ENCODE measurements at regions not wholly inside any gene's neighbourhood (a gene's known extent, or its start where the extent isn't known, plus 50 kb on each side); places are given as distances from the start of the nearest gene placed in this dataset.
"Not testable (repeated sequence)": the region's sequence is repeated elsewhere in the genome, so short reads cannot be mapped to it uniquely, and the experiment has no call there.

GRCh38 chr6:109875973-109876372 is 102.1 kb upstream of the GPR6 start:
- no peak for DNase-seq (ENCODE audit: low spot score)

DNA sequence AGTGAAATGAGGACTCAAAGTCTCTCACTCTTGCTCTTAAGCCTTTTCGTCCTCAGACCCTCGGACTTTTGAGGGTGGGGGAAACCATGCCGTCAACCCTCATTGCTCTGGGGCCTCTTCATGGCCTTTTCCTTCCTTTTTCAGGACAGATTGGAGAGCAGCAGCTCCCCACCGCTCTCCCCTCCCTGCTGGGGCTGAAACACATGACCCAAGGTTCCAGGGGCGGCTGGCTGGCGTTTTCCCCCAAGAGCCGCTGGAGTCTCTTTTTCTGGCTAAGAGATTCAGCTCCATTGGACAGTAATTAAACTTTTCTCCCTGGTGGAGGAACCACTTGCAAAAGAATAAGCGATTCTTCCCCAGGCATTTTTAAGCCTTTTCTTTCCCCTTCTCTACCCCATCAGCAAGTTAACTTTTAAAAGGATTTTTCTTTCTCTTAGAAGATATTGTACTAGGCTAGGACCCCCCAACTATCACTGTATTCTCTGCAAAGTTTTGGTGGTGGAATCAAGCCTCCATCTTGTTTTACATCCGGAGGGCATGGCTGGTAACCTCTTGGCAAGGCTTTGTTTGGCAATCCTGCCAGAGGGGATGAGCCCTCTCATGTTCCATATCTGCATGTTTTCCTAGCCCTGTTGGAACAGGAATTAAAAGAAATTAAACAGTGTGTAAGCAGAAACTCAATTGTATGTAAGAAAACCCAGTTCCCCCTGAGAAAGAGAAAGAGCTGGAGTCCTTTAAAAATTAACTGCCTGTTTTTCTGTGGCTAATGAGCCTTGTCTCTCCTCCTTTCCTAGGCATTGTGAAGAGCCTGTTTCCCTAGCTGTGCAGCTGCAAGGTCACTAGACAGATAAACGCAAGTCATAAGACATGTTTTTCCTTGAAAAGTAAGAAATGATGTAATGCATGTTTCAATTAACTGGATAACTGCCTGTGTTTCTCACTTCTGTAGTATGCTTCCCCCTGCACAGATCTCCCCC is 100.8 kb upstream of the GPR6 start:
- no peak for DNase-seq (ENCODE audit: low spot score)

DNA sequence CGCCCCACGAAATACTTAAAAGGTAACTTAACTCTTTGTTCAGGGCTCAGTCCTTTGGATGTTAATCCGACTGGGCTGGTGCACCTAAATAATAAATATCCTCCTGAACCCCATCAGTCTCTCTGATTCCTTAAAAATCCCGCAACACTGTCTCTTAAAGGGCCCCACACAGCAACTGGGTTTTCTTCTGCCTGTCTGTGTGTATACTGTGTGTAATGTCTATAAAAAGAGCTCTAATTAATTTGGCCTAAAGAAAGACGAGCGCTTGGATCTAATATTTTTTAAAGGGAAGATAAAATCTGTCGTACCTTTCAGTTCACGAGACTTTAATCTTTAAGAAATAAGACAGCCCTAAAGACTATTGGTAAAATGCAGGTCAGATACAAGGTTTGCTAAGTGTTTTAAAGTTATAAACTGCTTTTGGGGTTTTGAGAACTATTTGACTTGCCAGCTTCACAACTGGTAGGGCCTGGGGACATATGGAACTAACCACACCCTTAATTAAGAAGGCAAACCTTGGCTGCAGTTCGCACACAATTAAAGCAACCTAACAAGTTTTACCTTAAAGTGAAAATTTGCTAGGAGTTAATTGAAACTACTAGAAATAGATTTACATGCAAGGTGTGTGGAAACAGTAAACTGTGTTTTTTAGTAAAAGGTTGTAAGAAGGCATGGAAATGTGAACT is 100.0 kb upstream of the GPR6 start:
- not testable (repeated sequence) for DNase-seq (ENCODE audit: low spot score)

DNA sequence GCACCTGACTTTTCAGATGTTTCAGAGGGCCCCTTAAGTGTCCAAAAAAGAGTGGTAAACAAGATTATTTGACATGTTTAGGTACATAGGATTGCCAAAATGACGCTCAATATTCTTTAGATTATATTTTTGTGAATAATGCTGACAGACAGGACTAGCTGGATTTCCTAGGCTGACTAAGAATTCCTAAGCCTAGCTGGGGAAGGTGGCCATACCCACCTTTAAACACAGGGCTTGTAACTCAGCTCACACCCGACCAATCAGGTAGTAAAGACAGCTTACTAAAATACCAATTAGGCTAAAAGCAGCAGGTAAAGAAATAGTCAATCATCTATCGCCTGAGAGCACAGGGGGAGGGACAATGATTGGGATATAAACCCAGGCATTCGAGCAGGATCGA is 99.0 kb upstream of the GPR6 start:
- not testable (repeated sequence) for DNase-seq (ENCODE audit: low spot score)

- DNase-seq (ENCODE audit: low spot score), result no peak
Observed at GRCh38 chr6:109879521-109879920, 98.6 kb upstream of the GPR6 start.

GRCh38 chr6:109881069-109881468 is 97.0 kb upstream of the GPR6 start:
- not testable (repeated sequence) for DNase-seq (ENCODE audit: low spot score)

DNA sequence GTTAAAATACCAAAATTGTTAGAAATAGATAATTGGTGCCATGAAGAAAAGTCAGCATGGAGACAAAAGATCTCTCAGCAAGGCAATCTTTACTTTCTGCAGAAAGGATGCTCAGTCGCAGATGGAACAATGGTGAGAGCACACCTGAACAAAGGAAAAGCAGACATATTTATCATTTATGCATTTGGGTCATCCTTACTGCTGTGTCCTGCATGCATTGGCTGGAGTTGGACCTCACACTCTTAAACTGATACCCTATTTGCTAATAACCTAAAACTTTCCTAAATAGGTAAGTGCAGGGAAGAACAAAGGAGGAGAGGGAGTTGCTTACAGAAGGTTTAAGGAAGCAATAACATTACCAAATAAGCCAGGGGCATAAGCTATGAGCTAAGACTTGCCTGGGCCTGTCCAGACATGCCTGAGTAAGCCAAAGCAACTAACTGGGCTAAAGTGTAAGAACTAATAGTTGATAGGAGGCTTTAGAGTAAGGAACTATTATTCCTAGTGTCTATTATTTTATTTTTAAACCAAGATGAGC is 96.1 kb upstream of the GPR6 start:
- not testable (repeated sequence) for DNase-seq (ENCODE audit: low spot score)

DNA sequence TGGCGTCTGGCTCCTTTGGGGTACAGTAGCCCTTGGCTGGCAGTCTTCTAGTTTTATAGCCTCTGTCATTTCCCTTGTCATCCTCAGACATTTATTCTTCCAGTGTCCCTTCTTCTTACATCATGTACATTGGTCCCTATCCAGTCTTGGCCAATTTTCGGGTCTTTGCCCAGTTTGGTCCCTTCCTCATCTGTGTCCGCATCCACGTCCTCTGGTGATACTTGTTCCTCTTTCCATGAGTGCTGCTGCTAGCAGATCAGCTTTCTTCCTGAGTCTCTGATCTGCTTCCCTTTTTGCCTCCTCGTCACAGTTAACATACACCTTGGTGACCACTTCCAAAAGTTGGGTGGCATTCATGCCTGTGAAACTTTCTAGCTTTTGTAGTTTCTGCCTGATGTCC is 86.2 kb upstream of the GPR6 start:
- DNase-seq (ENCODE audit: low spot score), result peak; percentile 54

GRCh38 chr6:109892451-109893435 is 85.4 kb upstream of the GPR6 start:
- no peak for DNase-seq (ENCODE audit: low spot score)

GRCh38 chr6:109893606-109894005 is 84.5 kb upstream of the GPR6 start:
- no peak for DNase-seq (ENCODE audit: low spot score)

GRCh38 chr6:109894181-109894580 is 83.9 kb upstream of the GPR6 start:
- DNase-seq (ENCODE audit: low spot score), result peak; percentile 8

- DNase-seq (ENCODE audit: low spot score), result no peak
Observed at GRCh38 chr6:109896341-109896740, 81.8 kb upstream of the GPR6 start.

DNA sequence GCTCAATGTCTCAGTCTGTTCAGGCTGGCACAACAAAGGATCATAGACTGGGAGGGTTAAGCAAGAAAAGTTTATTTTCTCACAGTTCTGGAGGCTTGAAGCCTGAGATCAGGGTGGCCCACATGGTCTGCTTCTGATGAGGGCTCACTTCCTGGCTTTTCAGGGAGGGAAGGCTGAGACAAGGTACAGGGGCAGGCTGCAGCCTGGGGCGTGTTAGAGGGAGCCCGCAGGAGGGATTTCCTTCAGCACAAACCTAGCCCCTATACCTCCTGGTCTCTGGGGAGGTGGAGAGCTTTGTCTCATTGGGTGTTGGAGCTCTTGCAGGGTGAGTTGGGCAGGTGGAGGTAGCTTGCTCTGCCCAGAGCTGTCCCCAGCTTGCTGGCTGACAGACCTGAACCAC is 81.1 kb upstream of the GPR6 start:
- DNase-seq (ENCODE audit: low spot score), result no peak

GRCh38 chr6:109897561-109898080 is 80.5 kb upstream of the GPR6 start:
- DNase-seq (ENCODE audit: low spot score), result no peak

DNA sequence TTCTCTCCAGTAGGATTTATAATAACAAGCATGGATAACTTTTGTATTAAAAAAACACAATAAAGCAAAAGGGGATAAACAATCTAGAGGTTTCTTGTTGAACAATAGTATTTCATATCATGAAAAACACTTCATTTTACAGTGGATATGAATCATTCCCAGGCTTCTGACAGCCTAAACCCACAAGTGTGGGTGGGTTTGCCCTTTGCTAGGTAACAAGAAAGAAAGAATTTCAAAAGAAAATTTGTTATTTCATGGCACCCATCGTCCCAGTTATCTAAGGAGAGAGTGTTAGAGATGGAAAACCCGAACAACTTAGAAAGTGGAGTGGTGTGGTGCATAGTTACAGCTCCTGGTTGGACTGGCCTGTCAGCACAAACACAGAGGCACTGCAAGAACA is 76.1 kb upstream of the GPR6 start:
- DNase-seq (ENCODE audit: low spot score), result no peak

GRCh38 chr6:109902870-109903269 is 75.2 kb upstream of the GPR6 start:
- DNase-seq (ENCODE audit: low spot score), result no peak

- no peak for DNase-seq (ENCODE audit: low spot score)
Observed at GRCh38 chr6:109910571-109910970, 67.5 kb upstream of the GPR6 start.

DNA sequence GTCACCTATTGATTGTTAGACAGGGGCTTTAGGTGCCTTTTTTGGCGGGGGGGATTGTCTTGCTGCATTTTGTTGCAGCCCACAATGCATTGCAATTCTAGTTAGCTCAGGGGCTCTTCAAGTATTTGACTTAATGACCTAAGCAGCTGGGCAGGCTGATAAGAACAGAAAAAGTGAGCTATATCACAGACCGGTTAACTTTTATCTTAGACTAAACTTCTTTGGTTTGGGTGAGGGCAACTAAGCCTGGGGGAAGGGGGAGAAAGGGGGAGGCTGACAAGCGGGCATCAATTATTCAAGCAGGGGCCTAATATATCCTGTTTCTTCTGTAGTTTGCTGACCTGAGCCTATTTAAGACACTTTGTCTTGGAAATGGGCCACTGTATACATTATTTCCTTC is 66.0 kb upstream of the GPR6 start:
- no peak for DNase-seq (ENCODE audit: low spot score)

GRCh38 chr6:109912952-109913351 is 65.2 kb upstream of the GPR6 start:
- DNase-seq (ENCODE audit: low spot score), result no peak

- DNase-seq (ENCODE audit: low spot score), result not testable (repeated sequence)
Observed at GRCh38 chr6:109915748-109916147, 62.4 kb upstream of the GPR6 start.

GRCh38 chr6:109916759-109917158 is 61.4 kb upstream of the GPR6 start:
- DNase-seq (ENCODE audit: low spot score), result no peak
